Bronchial epithelial cell (primary cell): ENCODE measurements at regions not wholly inside any gene's neighbourhood (a gene's known extent, or its start where the extent isn't known, plus 50 kb on each side); places are given as distances from the start of the nearest gene placed in this dataset.

Experiments used
- DNase-seq: peaks from one replicate; pipeline ENCODE4 v3.0.0-alpha.2; 2010; ENCODE audit warnings: low read depth
- FAIRE-seq: peaks from 2 replicates; lab custom pipeline; 2011; peaks lifted over from hg19 to GRCh38; lab: Jason Lieb, UNC
- H3K27me3 ChIP-seq: 2 replicates; pipeline ENCODE4 v1.5.1; 2011; ENCODE audit warnings: low read length; ENCODE audit not compliant: control insufficient read depth, insufficient read depth
- H3K36me3 ChIP-seq: 2 replicates; pipeline ENCODE4 v1.5.1; 2011; ENCODE audit warnings: low read length; ENCODE audit not compliant: control insufficient read depth, insufficient read depth
- H3K4me3 ChIP-seq: 2 replicates; pipeline ENCODE4 v1.5.1; 2011; ENCODE audit warnings: mild to moderate bottlenecking, low read depth, low read length, control low read depth
- CTCF ChIP-seq: IDR thresholded peaks from 2 replicates; pipeline ENCODE4 v1.5.1; 2011; ENCODE audit warnings: mild to moderate bottlenecking, moderate library complexity, low read length, control low read depth, inconsistent platforms; ENCODE audit not compliant: insufficient read depth, severe bottlenecking

GRCh38 chr10:108877095-108877561 is 1046.2 kb downstream of the XPNPEP1 start:
- Histone ChIP-seq H3K4me3 (no peak overlapping the region), H3K36me3 (no peaks in the 10 kb centered on the region), H3K27me3 (no peaks in the 10 kb centered on the region)
- TF ChIP-seq CTCF, result no peak
- DNase-seq (no peak), FAIRE-seq (no peak)

DNA sequence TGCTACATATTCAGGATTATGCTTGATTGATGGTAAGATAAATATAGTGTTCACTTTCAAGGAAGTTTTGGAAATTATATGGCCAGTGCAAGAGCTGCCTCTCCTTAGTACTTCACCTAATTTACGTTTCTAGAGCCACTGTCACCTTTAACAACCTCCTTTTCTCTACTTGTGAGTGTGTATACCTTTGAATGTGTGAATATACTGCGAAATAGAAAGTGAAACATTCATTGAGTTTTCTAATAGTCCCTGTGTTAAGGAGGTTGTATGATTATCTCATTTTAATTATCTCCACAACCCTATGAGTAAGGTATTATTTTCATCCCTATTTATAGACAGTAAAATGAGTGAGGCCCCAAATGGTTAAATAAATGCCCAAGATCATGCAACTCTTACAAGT is 1050.5 kb downstream of the XPNPEP1 start:
- Histone ChIP-seq H3K27me3 (no peaks in the 10 kb centered on the region), H3K36me3 (no peaks in the 10 kb centered on the region), H3K4me3 (no peak overlapping the region)
- FAIRE-seq, result no peak
- TF ChIP-seq CTCF, result no peak
- DNase-seq, result no peak

DNA sequence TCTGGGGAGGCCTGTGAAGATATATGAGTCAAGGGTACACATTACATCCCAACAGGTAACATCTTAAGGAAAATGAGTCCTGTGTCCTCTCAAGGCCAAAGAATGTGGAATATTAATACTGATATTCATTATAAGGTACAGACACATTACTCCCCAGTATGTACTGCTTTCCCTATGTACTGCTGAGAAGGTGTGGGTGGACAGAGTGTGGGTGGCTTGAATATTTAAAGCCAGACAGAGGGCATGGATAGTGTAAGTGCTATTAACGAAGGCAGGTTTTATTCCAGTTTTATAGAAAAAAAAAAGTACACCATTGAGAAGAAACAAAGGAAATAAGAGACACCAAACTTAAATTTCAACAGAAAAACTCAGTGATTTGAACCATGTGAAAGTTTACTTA is 1054.4 kb downstream of the XPNPEP1 start:
- no peaks in the 10 kb centered on the region for H3K27me3 ChIP-seq
- no peak overlapping the region for H3K4me3 ChIP-seq
- FAIRE-seq, result no peak
- TF ChIP-seq CTCF, result no peak
- no peaks in the 10 kb centered on the region for H3K36me3 ChIP-seq
- DNase-seq, result no peak

DNA sequence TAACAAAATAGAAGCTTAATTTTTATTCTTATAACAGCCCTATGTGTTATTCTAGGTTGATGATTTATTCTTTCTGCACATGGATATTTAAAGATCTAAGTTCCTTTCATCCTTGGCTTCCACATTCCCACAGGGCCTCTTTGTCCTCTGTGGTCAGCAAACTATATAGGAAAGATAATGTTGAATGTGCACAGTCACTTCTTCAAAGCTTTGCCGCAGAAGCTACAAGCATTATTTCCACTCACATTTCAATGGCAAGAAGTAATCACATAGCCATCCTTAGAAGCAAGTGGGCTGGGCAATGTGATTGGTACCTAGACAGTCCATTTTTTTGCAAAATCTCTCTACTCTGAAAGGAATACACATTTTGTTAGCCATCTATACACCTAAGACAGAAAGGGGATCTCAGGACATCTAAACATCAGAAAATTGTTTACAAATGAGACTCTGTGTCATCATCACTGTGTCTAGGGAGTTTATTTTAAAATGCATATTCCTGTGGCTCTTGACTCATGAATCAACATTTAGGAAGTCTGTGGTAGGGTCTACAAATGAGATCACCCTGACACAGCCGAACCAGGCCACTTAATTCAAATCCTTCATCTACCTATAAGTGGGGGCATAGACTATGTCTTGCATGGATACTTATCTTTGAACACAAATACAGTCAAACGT is 1060.5 kb downstream of the XPNPEP1 start:
- Histone ChIP-seq H3K36me3 (no peaks in the 10 kb centered on the region), H3K27me3 (no peaks in the 10 kb centered on the region), H3K4me3 (no peak overlapping the region)
- DNase-seq (no peak), FAIRE-seq (no peak)
- no peak for TF ChIP-seq CTCF

- no peaks in the 10 kb centered on the region for H3K36me3 ChIP-seq
- TF ChIP-seq CTCF, result no peak
- FAIRE-seq, result no peak
- no peak for DNase-seq
- H3K27me3 ChIP-seq, result no peaks in the 10 kb centered on the region
- H3K4me3 ChIP-seq, result no peak overlapping the region
Observed at GRCh38 chr10:108861181-108861754, 1062.0 kb downstream of the XPNPEP1 start.
